Stimulated activated CD4-positive, alpha-beta T cell treated with anti-CD3 and anti-CD28 coated beads, Interleukin-4, amount 100 ng/mL, for 24 hours (primary cell): ENCODE measurements at regions not wholly inside any gene's neighbourhood (a gene's known extent, or its start where the extent isn't known, plus 50 kb on each side); places are given as distances from the start of the nearest gene placed in this dataset.

Experiments
- DNase-seq: peaks from one replicate; pipeline ENCODE4 v3.0.0-alpha.2; 2020

- no peak for DNase-seq
Measured at GRCh38 chr18:25866331-25866730, 224.1 kb downstream of the SS18 start.

DNA sequence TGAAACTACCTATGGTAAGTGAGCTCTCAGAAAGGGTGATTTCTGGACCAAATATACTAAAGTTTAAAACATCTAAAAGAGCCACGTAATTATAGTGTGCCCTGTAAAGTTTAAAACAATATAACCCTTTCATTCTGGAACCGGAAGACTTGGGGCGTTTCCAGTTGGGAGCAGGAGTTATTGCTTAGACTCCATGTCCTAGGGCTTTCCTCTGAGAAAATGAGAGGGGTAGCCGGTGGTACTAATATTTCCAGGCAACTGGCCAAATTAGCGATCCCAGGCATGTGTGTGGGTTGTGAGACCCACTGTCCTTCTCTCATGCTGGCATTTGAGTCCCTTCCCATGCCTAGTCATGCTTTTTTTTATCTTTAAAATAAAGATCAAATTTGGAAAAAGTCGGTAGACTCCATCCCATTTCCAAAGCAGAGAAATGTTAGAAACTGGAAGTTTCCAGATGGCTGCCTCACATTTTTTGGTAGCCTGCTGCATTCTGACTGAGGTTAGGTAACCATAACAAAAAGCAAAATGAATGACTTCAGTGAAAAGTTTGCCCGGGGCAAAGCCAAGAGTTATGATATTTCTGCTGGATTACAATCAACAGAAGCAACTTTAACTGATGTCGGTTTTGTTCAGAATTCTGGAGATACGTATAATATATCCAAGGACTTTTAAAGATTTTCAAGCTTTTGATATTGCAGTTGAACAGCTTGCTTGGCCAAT, 227.4 kb downstream of the SS18 start:
- DNase-seq, result no peak

- DNase-seq, result no peak
Measured at GRCh38 chr18:25853691-25854433, 236.6 kb downstream of the SS18 start.

- DNase-seq, result no peak
Measured at GRCh38 chr18:25843791-25844190, 246.6 kb downstream of the SS18 start.

DNA sequence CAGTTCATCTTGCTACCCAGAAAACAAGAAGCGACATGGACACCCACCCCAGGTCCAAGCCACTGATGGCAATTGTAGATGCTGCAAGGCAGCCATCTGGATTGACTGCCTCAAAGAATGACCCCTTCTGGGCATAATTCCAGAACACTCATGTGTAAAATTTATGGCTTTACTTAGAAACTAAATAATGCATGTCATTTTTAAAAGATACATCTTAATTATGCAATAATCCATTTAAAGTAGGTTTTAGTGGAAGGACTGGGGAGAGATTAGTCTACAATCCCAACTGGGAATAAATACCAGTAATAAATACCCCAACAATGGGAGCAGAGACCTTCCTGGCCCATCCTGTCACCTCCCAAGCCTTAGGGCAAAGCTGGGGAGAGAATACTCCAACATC, 247.7 kb downstream of the SS18 start:
- DNase-seq, result no peak

GRCh38 chr18:25834061-25834460, 256.4 kb downstream of the SS18 start:
- no peak for DNase-seq

DNA sequence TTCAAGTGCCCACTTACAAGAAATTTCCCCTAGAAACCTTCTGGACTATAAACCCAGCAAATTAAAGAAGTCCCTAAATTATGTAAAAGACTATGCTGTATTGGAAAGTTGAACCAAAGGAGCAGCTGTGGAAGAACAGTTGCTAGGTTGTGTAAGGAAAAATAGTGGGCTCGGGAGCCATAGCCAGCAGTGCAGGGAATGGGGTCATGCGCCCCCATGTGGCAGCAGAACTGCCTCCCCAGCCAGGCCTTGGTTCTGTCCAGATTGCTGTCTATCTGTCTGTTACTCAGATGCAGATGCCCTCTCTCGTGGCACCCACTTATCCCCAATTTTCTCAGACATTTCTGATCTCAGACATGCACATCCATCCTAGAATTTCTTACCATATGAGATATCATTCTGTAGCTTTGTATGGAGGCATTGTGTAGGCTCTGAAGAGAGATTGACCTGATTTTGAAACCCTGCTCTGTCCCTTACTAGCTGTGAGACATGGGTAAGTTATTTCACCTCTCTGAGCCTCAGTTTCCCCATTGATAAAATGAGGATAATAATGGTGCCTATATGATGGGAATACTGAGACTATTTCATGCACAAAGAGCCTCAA, 258.3 kb downstream of the SS18 start:
- no peak for DNase-seq

- DNase-seq, result no peak
Measured at GRCh38 chr18:25831301-25831701, 259.1 kb downstream of the SS18 start.

- no peak for DNase-seq
Measured at GRCh38 chr18:25830787-25831186, 259.6 kb downstream of the SS18 start.

GRCh38 chr18:25827961-25828561, 262.4 kb downstream of the SS18 start:
- DNase-seq, result no peak

DNA sequence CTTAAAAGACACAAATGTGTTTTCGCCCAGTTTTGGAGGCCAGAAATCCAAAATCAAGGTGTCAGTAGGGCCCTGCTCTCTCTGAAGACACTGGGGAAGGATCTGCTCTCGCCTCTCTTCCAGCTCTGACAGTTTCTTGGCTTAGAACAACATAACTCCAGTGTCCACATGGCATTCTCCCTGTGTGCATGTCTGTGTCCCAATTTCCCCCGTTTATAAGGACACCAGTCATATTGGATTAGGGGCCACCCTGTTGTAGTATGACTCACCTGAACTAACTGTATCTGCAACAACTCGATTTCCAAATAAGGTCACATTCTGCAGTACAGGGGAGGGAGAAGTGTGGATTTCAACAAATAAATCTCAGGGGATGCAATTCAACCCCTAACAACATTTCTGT, 263.2 kb downstream of the SS18 start:
- no peak for DNase-seq

DNA sequence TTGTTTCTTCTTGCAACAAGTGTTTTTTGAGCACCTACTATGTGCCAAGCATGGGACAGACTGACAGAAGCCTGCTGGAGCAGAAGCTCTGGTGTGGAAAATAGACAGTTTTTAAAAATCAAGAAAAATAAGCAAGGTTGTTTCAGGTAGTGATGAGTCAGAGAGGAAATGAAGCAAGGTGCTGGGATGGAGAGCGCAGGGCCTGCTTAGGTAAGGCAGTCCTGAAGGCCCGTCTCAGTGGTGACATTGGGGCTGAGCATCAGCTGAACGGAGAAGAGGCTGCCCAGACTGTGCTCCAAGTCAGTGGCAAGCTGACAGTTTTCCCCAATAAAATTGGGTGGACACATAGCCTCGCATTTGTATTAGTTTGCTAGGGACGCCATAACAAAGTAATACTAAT, 263.6 kb downstream of the SS18 start:
- DNase-seq, result no peak

GRCh38 chr18:25825979-25826776, 264.2 kb downstream of the SS18 start:
- DNase-seq, result no peak

DNA sequence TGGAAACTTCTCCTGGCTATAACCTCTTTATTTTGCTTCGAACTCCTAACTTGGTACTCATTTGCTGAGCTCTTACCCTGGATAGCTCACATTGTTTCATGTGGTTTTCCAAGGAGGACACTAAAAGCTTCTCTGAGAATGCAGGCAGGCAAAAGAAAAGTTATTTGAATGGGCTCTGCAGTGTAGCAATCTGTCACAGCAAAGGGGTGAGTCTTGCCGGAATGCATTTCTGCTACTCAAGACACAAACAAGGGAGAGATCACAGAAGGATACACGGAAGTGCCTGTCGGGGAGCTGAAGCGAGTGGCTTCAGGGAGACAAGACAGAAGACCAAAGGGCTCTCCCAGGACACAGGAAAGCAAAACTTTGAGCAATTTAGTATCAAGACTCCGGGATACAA, 265.4 kb downstream of the SS18 start:
- no peak for DNase-seq

DNA sequence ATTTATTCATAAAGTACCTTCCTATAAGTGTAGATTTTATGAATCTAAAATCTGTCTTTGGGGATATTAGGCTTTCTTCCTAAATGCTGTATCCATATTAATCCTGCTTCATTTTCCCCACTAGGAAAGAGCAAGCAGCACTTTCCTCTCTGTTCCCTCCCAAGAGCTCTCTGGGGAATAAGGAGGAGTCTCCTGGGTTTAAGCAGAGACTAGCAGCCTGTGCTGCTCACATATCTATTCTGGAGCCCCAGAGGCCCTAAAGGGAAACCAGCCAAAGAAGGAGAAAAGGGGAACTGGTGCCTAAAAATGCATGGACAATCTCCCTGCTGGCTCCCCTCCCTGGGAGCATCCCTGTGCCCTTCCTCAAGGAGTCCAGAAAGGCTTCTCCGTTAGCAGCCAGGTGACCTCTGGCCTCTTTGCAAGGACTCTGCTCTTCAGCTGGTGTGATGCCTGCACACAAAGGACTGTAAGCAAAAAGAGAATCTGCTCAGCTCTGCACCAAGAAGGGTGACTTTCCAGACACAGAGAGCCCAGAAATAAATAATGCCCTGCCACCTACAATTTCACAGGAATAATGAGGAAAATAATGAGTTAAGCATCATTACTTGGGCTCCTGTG, 270.6 kb downstream of the SS18 start:
- no peak for DNase-seq

DNA sequence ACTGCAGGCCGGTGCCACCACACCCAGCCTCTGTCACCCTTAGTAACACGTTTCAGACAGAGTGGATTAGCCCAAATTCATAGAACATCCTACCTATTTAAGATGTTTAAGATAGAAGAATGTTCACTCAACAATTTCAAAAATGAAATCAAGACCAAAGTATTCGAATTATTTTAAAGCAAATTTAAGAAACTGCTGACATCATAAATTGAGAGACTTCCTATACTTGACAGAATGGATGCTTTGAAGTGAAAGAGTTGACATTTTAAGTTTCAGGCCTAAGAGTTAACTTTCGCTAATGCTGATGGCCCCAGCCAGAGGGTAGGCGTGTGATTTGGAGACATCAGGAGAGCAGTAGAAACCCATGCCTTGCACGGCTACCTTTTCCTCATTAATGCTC, 271.9 kb downstream of the SS18 start:
- no peak for DNase-seq

- no peak for DNase-seq
Measured at GRCh38 chr18:25817546-25818237, 272.7 kb downstream of the SS18 start.

GRCh38 chr18:25815659-25816058, 274.8 kb downstream of the SS18 start:
- DNase-seq, result no peak

- DNase-seq, result no peak
Measured at GRCh38 chr18:25814841-25815458, 275.5 kb downstream of the SS18 start.

GRCh38 chr18:25813110-25813509, 277.3 kb downstream of the SS18 start:
- no peak for DNase-seq

GRCh38 chr18:25810736-25811135, 279.7 kb downstream of the SS18 start:
- DNase-seq, result no peak
